ENCODE measurements at regions not wholly inside any gene's neighbourhood (a gene's known extent, or its start where the extent isn't known, plus 50 kb on each side); places are given as distances from the start of the nearest gene placed in this dataset.
A peak's percentile ranks its signal among the peaks of the same experiment; 100 is the strongest.

- no peak for TF ChIP-seq EZH2 (IDR thresholded peaks at IDR 0.05)
- TF ChIP-seq FOXP2 (optimal IDR thresholded peaks at IDR 0.05; ENCODE audit: control extremely low read depth, extremely low read length, insufficient read depth): peak; percentile 80
- TF ChIP-seq POLR2AphosphoS5 (IDR thresholded peaks at IDR 0.05; ENCODE audit: borderline replicate concordance, low read depth, low read length): no peak
- peak overlapping the region; percentile 40 for H3K4me3 ChIP-seq
- H3K27ac ChIP-seq: peak overlapping the region; percentile 55
Measured at GRCh38 chr6:81228912-81229555, 523.4 kb downstream of the TENT5A start.

DNA sequence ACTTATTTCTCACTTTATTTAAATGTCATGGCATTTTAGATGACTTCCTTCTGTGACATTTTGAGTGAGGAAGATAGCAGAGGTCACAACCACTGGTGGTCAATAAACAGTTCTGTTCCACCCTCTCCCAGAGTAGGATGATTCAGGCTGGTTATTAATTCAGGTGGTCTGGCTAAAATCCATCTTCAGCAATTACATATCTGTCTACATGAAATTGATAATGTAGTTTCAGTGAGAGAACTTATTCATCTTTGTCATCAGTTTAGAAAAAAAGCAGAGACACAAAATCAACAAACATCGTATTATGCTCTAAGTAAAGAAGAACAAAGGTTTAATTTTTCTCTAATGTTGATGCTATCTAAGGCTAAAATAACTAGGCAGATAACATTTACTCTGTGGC lies 525.5 kb downstream of the TENT5A start:
- Histone ChIP-seq H3K4me3 (no peak overlapping the region), H3K36me3 (ENCODE audit: insufficient read depth, low read length) (no peaks in the 10 kb centered on the region), H3K27ac (peak overlapping the region; percentile 25), H3K9me3 (ENCODE audit: low read depth, low read length) (no peaks in the 10 kb centered on the region), H3K9ac (ENCODE audit: insufficient read length) (no peak overlapping the region)
- TF ChIP-seq FOXP2 (optimal IDR thresholded peaks at IDR 0.05; ENCODE audit: control extremely low read depth, extremely low read length, insufficient read depth) (no peak), EZH2 (IDR thresholded peaks at IDR 0.05) (no peak), POLR2AphosphoS5 (IDR thresholded peaks at IDR 0.05; ENCODE audit: borderline replicate concordance, low read depth, low read length) (no peak)
- DNase-seq (ENCODE audit: low read depth, low spot score): no peak

More at GRCh38 chr6:81228912-81229555, 523.4 kb downstream of the TENT5A start:
- DNase-seq (ENCODE audit: low read depth, low spot score): peak; percentile 42
- no peaks in the 10 kb centered on the region for H3K36me3 ChIP-seq (ENCODE audit: insufficient read depth, low read length)
- no peaks in the 10 kb centered on the region for H3K9me3 ChIP-seq (ENCODE audit: low read depth, low read length)
- no peak overlapping the region for H3K9ac ChIP-seq (ENCODE audit: insufficient read length)

DNA sequence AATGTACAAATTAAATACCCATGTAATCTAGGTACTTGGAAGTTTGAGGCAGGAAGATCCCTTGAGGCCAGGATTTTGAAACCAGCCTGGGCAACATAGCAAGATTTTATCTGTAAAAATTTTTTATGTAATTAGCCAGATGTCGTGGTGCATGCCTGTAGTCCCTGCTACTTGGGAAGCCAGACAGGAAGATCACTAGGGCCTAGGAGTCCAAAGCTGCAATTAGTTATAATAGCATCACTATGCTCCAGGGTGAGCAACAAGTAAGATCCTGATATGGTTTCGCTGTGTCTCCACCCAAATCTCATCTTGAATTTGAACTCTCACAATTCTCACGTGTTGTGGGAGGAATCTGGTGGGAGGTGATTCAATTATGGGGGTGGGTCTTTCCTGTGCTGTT lies 535.8 kb downstream of the TENT5A start:
- no peaks in the 10 kb centered on the region for H3K9me3 ChIP-seq (ENCODE audit: low read depth, low read length)
- no peak for DNase-seq (ENCODE audit: low read depth, low spot score)
- no peaks in the 10 kb centered on the region for H3K36me3 ChIP-seq (ENCODE audit: insufficient read depth, low read length)
- H3K27ac ChIP-seq: no peak overlapping the region
- no peak overlapping the region for H3K9ac ChIP-seq (ENCODE audit: insufficient read length)
- H3K4me3 ChIP-seq: no peak overlapping the region
- TF ChIP-seq POLR2AphosphoS5 (IDR thresholded peaks at IDR 0.05; ENCODE audit: borderline replicate concordance, low read depth, low read length): no peak
- no peak for TF ChIP-seq FOXP2 (optimal IDR thresholded peaks at IDR 0.05; ENCODE audit: control extremely low read depth, extremely low read length, insufficient read depth)
- no peak for TF ChIP-seq EZH2 (IDR thresholded peaks at IDR 0.05)

DNA sequence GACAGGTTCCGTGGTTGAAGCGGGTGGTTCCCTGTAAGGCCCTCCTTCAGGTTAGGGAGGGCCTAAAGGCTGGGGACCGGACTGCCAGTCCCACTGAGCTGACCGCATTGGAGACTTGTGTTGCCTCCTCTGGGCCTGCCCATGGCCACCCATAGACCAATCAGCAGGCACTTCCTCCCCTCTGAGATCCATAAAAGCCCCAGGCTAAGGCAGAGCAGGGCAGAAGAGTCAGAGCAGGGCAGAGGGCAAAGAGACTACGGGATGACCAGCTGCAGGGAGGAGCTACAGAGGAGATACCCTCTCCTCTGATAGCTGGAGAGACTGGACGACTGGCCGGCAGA lies 537.4 kb downstream of the TENT5A start:
- no peak for TF ChIP-seq POLR2AphosphoS5 (IDR thresholded peaks at IDR 0.05; ENCODE audit: borderline replicate concordance, low read depth, low read length)
- no peak for TF ChIP-seq FOXP2 (optimal IDR thresholded peaks at IDR 0.05; ENCODE audit: control extremely low read depth, extremely low read length, insufficient read depth)
- no peak for TF ChIP-seq EZH2 (IDR thresholded peaks at IDR 0.05)
- Histone ChIP-seq H3K9me3 (ENCODE audit: low read depth, low read length) (no peaks in the 10 kb centered on the region), H3K27ac (no peak overlapping the region), H3K9ac (ENCODE audit: insufficient read length) (no peak overlapping the region), H3K36me3 (ENCODE audit: insufficient read depth, low read length) (no peaks in the 10 kb centered on the region), H3K4me3 (no peak overlapping the region)
- no peak for DNase-seq (ENCODE audit: low read depth, low spot score)

- H3K4me3 ChIP-seq: no peak overlapping the region
- TF ChIP-seq POLR2AphosphoS5 (IDR thresholded peaks at IDR 0.05; ENCODE audit: borderline replicate concordance, low read depth, low read length): no peak
- no peak overlapping the region for H3K27ac ChIP-seq
- no peaks in the 10 kb centered on the region for H3K36me3 ChIP-seq (ENCODE audit: insufficient read depth, low read length)
- DNase-seq (ENCODE audit: low read depth, low spot score): no peak
- H3K9ac ChIP-seq (ENCODE audit: insufficient read length): no peak overlapping the region
- no peaks in the 10 kb centered on the region for H3K9me3 ChIP-seq (ENCODE audit: low read depth, low read length)
Measured at GRCh38 chr6:81214414-81215091, 537.9 kb downstream of the TENT5A start.

- TF ChIP-seq EZH2 (IDR thresholded peaks at IDR 0.05): no peak
- TF ChIP-seq FOXP2 (optimal IDR thresholded peaks at IDR 0.05; ENCODE audit: control extremely low read depth, extremely low read length, insufficient read depth): no peak
- TF ChIP-seq POLR2AphosphoS5 (IDR thresholded peaks at IDR 0.05; ENCODE audit: borderline replicate concordance, low read depth, low read length): no peak
- H3K36me3 ChIP-seq (ENCODE audit: insufficient read depth, low read length): no peaks in the 10 kb centered on the region
- H3K27ac ChIP-seq: peak overlapping the region; percentile 62; the same call in 1 of the 2 replicates
- no peak for DNase-seq (ENCODE audit: low read depth, low spot score)
- H3K9ac ChIP-seq (ENCODE audit: insufficient read length): no peak overlapping the region
- peaks cover 4% of the 10 kb centered on the region; the same call in 1 of the 2 replicates for H3K9me3 ChIP-seq (ENCODE audit: low read depth, low read length)
- no peak overlapping the region for H3K4me3 ChIP-seq
Measured at GRCh38 chr6:81204731-81205130, 547.8 kb downstream of the TENT5A start.

DNA sequence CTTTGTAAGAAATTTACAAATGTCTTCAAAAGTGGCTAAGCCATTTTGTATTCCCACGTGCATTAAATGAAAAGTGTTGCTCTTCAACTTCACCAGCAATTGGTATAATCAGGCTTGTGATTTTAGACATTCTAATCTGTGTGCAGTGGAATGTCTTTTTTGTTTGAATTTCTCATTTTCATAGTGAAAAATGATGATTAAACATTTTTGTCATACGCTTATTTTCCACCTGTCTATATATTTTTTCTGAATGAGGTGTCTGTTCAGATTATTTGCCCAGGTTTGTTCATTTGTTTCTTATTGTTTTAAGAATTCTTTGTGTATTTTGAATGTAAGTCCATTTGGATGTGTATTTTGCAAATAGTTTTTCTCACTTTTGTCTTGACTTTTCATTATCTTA lies 558.1 kb downstream of the TENT5A start:
- no peaks in the 10 kb centered on the region for H3K9me3 ChIP-seq (ENCODE audit: low read depth, low read length)
- DNase-seq (ENCODE audit: low read depth, low spot score): no peak
- no peak overlapping the region for H3K4me3 ChIP-seq
- H3K9ac ChIP-seq (ENCODE audit: insufficient read length): no peak overlapping the region
- H3K27ac ChIP-seq: no peak overlapping the region
- TF ChIP-seq POLR2AphosphoS5 (IDR thresholded peaks at IDR 0.05; ENCODE audit: borderline replicate concordance, low read depth, low read length): no peak
- no peak for TF ChIP-seq EZH2 (IDR thresholded peaks at IDR 0.05)
- TF ChIP-seq FOXP2 (optimal IDR thresholded peaks at IDR 0.05; ENCODE audit: control extremely low read depth, extremely low read length, insufficient read depth): no peak
- no peaks in the 10 kb centered on the region for H3K36me3 ChIP-seq (ENCODE audit: insufficient read depth, low read length)

GRCh38 chr6:81172056-81172740 lies 580.3 kb downstream of the TENT5A start:
- no peak for DNase-seq (ENCODE audit: low read depth, low spot score)
- Histone ChIP-seq H3K9ac (ENCODE audit: insufficient read length) (no peak overlapping the region), H3K4me3 (no peak overlapping the region), H3K9me3 (ENCODE audit: low read depth, low read length) (no peaks in the 10 kb centered on the region), H3K36me3 (ENCODE audit: insufficient read depth, low read length) (no peaks in the 10 kb centered on the region), H3K27ac (no peak overlapping the region)
- TF ChIP-seq EZH2 (IDR thresholded peaks at IDR 0.05) (no peak), FOXP2 (optimal IDR thresholded peaks at IDR 0.05; ENCODE audit: control extremely low read depth, extremely low read length, insufficient read depth) (no peak), POLR2AphosphoS5 (IDR thresholded peaks at IDR 0.05; ENCODE audit: borderline replicate concordance, low read depth, low read length) (no peak)
